PC-3 (cell line): ENCODE measurements at regions not wholly inside any gene's neighbourhood (a gene's known extent, or its start where the extent isn't known, plus 50 kb on each side); places are given as distances from the start of the nearest gene placed in this dataset.

Experiments
- ATAC-seq: fragments of 200-7000 bp; cut with Tn5 transposase; 2 replicates; pipeline ENCODE4 v1.9.1; 2020; ENCODE audit warnings: mild to moderate bottlenecking, moderate library complexity
- BruUV-seq: library from RNA; stranded (reverse); fragments of 400-500 nt; replicated peaks from 2 replicates; lab custom pipeline; 2021; lab: Mats Ljungman, UMichigan
- CTCF ChIA-PET: fragments of 300-600 bp; sonication (Branson Sonifier 250); formaldehyde crosslinking; loops from one replicate; lab custom pipeline; 2022; ENCODE audit warnings: antibody characterized with exemption; lab: Charles Lee
- POLR2A ChIA-PET: fragments of 300-600 bp; sonication (Branson Sonifier 250); formaldehyde crosslinking; loops from one replicate; lab custom pipeline; 2022; ENCODE audit warnings: antibody characterized with exemption; ENCODE audit not compliant: unreplicated experiment; lab: Charles Lee
- DNase-seq: peaks from one replicate; pipeline ENCODE4 v3.0.0-alpha.2; 2015
- H2AFZ ChIP-seq: fragments of 300-600 bp; sonication (generic); 2 replicates; pipeline ENCODE4 v1.6.0; 2016; ENCODE audit warnings: antibody characterized with exemption, low read length
- H3F3A ChIP-seq: fragments of 300-600 bp; sonication (generic); one replicate; pipeline ENCODE4 v1.6.0; 2017; ENCODE audit warnings: antibody characterized with exemption, low read length, control low read depth, mild to moderate bottlenecking; ENCODE audit not compliant: unreplicated experiment
- H3K27ac ChIP-seq: fragments of 300-600 bp; sonication (generic); 2 replicates; pipeline ENCODE4 v1.5.1; 2016; ENCODE audit warnings: mild to moderate bottlenecking, low read length
- H3K27me3 ChIP-seq: fragments of 300-600 bp; sonication (generic); 2 replicates; pipeline ENCODE4 v1.6.1; 2016; ENCODE audit warnings: low read length, mixed read lengths
- H3K36me3 ChIP-seq: fragments of 300-600 bp; sonication (generic); 2 replicates; pipeline ENCODE4 v1.6.1; 2016; ENCODE audit warnings: low read depth, mixed run types, low read length, mixed read lengths
- H3K4me1 ChIP-seq: fragments of 300-600 bp; sonication (generic); 2 replicates; pipeline ENCODE4 v1.5.1; 2016; ENCODE audit warnings: low read length; ENCODE audit not compliant: insufficient read depth
- H3K4me2 ChIP-seq: fragments of 300-600 bp; sonication (generic); 2 replicates; pipeline ENCODE4 v1.6.0; 2016; ENCODE audit warnings: low read length
- H3K4me3 ChIP-seq: fragments of 300-600 bp; sonication (generic); 2 replicates; pipeline ENCODE4 v1.5.1; 2016; ENCODE audit warnings: mild to moderate bottlenecking, low read length, mixed read lengths
- H3K79me2 ChIP-seq: fragments of 300-600 bp; sonication (generic); 2 replicates; pipeline ENCODE4 v1.6.1; 2017; ENCODE audit warnings: low read length, mixed read lengths
- H3K9ac ChIP-seq: fragments of 300-600 bp; sonication (generic); 2 replicates; pipeline ENCODE4 v1.6.0; 2016; ENCODE audit warnings: mild to moderate bottlenecking, low read length
- H3K9me2 ChIP-seq: fragments of 300-600 bp; sonication (generic); replicated peaks from 2 replicates; pipeline ENCODE4 v1.6.1; 2016; ENCODE audit warnings: mixed run types, low read length, mixed read lengths
- H3K9me3 ChIP-seq: fragments of 300-600 bp; sonication (generic); 2 replicates; pipeline ENCODE4 v1.6.1; 2016; ENCODE audit warnings: low read length, mixed read lengths
- H4K20me1 ChIP-seq: fragments of 300-600 bp; sonication (generic); 2 replicates; pipeline ENCODE4 v1.6.1; 2016; ENCODE audit warnings: low read length, mixed read lengths
- CTCF ChIP-seq: fragments of 300-600 bp; sonication (generic); conservative IDR thresholded peaks from 2 replicates; pipeline ENCODE4 v1.5.1; 2017; ENCODE audit warnings: antibody characterized with exemption, low read depth, mild to moderate bottlenecking, low read length
- EZH2 ChIP-seq: fragments of 300-600 bp; sonication (generic); IDR thresholded peaks from one replicate; pipeline ENCODE4 v1.6.1; 2017; ENCODE audit warnings: antibody characterized with exemption, mild to moderate bottlenecking, low read length; ENCODE audit not compliant: unreplicated experiment
- EZH2phosphoT487 ChIP-seq: fragments of 300-600 bp; sonication (generic); IDR thresholded peaks from 2 replicates; pipeline ENCODE4 v1.6.1; 2018; ENCODE audit warnings: mild to moderate bottlenecking, antibody characterized with exemption, low read length, borderline replicate concordance
- intact Hi-C: fragments of 100-400 bp; cut with micrococcal nuclease; formaldehyde crosslinking; loops from 2 replicates; pipeline ENCODE4 v1.9.0; 2023

- ATAC-seq, result no peak
- peaks cover 3% of the 10 kb centered on the region; the same call in 1 of the 2 replicates for H3K27me3 ChIP-seq
- no peaks in the 10 kb centered on the region for H3K4me1 ChIP-seq
- no peak overlapping the region for H3K27ac ChIP-seq
- H3K36me3 ChIP-seq, result no peaks in the 10 kb centered on the region
- ChIA-PET CTCF (no interaction called here), POLR2A (no interaction called here)
- no peak for TF ChIP-seq CTCF
- H2AFZ ChIP-seq, result no peak overlapping the region
- no TSS peak for BruUV-seq
- no peaks in the 10 kb centered on the region for H3K9me3 ChIP-seq
- H3K79me2 ChIP-seq, result no peaks in the 10 kb centered on the region
- no peak overlapping the region for H3K9ac ChIP-seq
- no peaks in the 10 kb centered on the region for H4K20me1 ChIP-seq
- H3K9me2 ChIP-seq, result no peaks in the 10 kb centered on the region; the same call in 1 of the 2 replicates
- intact Hi-C loops, result no loop called here
- H3K4me2 ChIP-seq, result no peak overlapping the region
- no peaks in the 10 kb centered on the region for H3F3A ChIP-seq
- no peak overlapping the region for H3K4me3 ChIP-seq
- DNase-seq, result no peak
Observed at GRCh38 chr18:75928706-75929105, 501.2 kb upstream of the SMIM21 start.

GRCh38 chr18:75927791-75928190 lies 500.3 kb upstream of the SMIM21 start:
- H3K4me1 ChIP-seq, result no peaks in the 10 kb centered on the region
- H3K27me3 ChIP-seq, result 0 out of 2 replicates have a peak, but pooled peaks cover 3% of the 10 kb centered on the region
- no peak overlapping the region for H3K27ac ChIP-seq
- TF ChIP-seq CTCF, result no peak
- no peak for TF ChIP-seq EZH2
- TF ChIP-seq EZH2phosphoT487, result no peak
- H3K4me3 ChIP-seq, result no peak overlapping the region
- H3K9ac ChIP-seq, result no peak overlapping the region
- no peaks in the 10 kb centered on the region for H3F3A ChIP-seq
- H3K4me2 ChIP-seq, result no peak overlapping the region
- DNase-seq (no peak), ATAC-seq (no peak)
- no peaks in the 10 kb centered on the region for H3K36me3 ChIP-seq
- no peaks in the 10 kb centered on the region for H3K79me2 ChIP-seq
- POLR2A ChIA-PET, result no interaction called here
- H3K9me3 ChIP-seq, result no peaks in the 10 kb centered on the region
- H3K9me2 ChIP-seq, result no peaks in the 10 kb centered on the region; the same call in 1 of the 2 replicates
- H2AFZ ChIP-seq, result no peak overlapping the region
- BruUV-seq, result no TSS peak
- CTCF ChIA-PET, result no interaction called here
- intact Hi-C loops, result no loop called here
- H4K20me1 ChIP-seq, result no peaks in the 10 kb centered on the region

DNA sequence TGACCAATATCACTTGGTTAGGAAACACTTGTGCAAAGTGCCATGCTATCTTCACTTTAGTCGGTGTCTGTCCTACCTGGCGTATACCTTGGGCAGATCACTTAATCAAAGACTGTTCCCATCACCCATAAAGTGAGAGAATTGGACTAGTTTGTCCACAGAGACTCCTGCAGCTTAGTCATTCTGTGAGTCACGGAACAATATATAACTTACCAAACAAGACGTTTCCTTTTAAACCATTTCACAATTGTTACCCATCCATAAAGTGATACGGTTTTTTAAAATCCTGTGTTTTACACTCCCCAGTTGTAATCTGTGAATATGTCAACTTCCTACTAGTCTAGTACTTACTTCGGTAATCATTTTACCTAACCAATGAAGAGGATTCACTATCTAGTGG lies 499.3 kb upstream of the SMIM21 start:
- Histone ChIP-seq H3F3A (no peaks in the 10 kb centered on the region), H3K4me1 (no peaks in the 10 kb centered on the region), H3K4me3 (no peak overlapping the region), H3K9me3 (no peaks in the 10 kb centered on the region), H3K9me2 (no peaks in the 10 kb centered on the region; the same call in 1 of the 2 replicates), H4K20me1 (no peaks in the 10 kb centered on the region), H3K27me3 (0 out of 2 replicates have a peak, but pooled peaks cover 3% of the 10 kb centered on the region), H3K4me2 (no peak overlapping the region), H3K9ac (no peak overlapping the region), H3K79me2 (no peaks in the 10 kb centered on the region), H3K27ac (no peak overlapping the region), H3K36me3 (no peaks in the 10 kb centered on the region), H2AFZ (no peak overlapping the region)
- ChIA-PET CTCF (no interaction called here), POLR2A (no interaction called here)
- intact Hi-C loops, result no loop called here
- TF ChIP-seq EZH2 (no peak), EZH2phosphoT487 (no peak)
- ATAC-seq (no peak), DNase-seq (peak; percentile 40)
- BruUV-seq, result no TSS peak
